Spleen (tissue), 11 donors: ENCODE measurements at regions not wholly inside any gene's neighbourhood (a gene's known extent, or its start where the extent isn't known, plus 50 kb on each side); places are given as distances from the start of the nearest gene placed in this dataset.

Source experiments
- DNase-seq: peaks from one replicate; pipeline ENCODE4 v3.0.0-alpha.2; 2020
- H3K27ac ChIP-seq, 8 donors: fragments of 200-600 bp; sonication (generic) in 7 of 8; 1 replicate in 4 of 8; 2 replicates in 4 of 8; pipeline versions ENCODE4 v1.5.0 to v1.8.0; 2016 to 2021; ENCODE audit warnings: inconsistent platforms in 4 of 8, mild to moderate bottlenecking in 4 of 8, moderate library complexity in 1 of 8
- H3K27me3 ChIP-seq, 7 donors: fragments of 200-600 bp; sonication (generic) in 6 of 7; replicated peaks in 1 of 7; 1 replicate in 4 of 7; 2 replicates in 3 of 7; pipeline versions ENCODE4 v1.5.0 to v1.8.0; 2016 to 2021; ENCODE audit warnings: inconsistent platforms in 3 of 7, mild to moderate bottlenecking in 1 of 7
- H3K36me3 ChIP-seq, 6 donors: fragments of 200-600 bp; sonication (generic) in 5 of 6; 1 replicate in 4 of 6; 2 replicates in 2 of 6; pipeline versions ENCODE4 v1.5.0 to v1.8.0; 2016 to 2021; ENCODE audit warnings: inconsistent platforms in 2 of 6
- H3K4me1 ChIP-seq, 6 donors: fragments of 200-600 bp; sonication (generic) in 5 of 6; 1 replicate in 3 of 6; 2 replicates in 3 of 6; pipeline versions ENCODE4 v1.5.0 to v1.8.0; 2016 to 2021; ENCODE audit warnings: inconsistent platforms in 3 of 6
- H3K4me3 ChIP-seq, 8 donors: fragments of 200-600 bp; sonication (generic) in 7 of 8; 1 replicate in 4 of 8; 2 replicates in 4 of 8; pipeline versions ENCODE4 v1.5.0 to v1.8.0; 2016 to 2021; ENCODE audit warnings: inconsistent platforms in 4 of 8, mild to moderate bottlenecking in 4 of 8, moderate library complexity in 2 of 8
- H3K9me3 ChIP-seq, 8 donors: fragments of 200-600 bp; sonication (generic) in 7 of 8; 1 replicate in 4 of 8; 2 replicates in 4 of 8; pipeline versions ENCODE4 v1.5.0 to v1.8.0; 2016 to 2021; ENCODE audit warnings: inconsistent platforms in 4 of 8
- CTCF ChIP-seq, 11 experiments: fragments of 200-600 bp in 7 of 11; fragments of 450-650 bp in 4 of 11; sonication (generic) in 4 of 11; IDR thresholded peaks in 8 of 11; conservative IDR thresholded peaks in 3 of 11; 1 replicate in 7 of 11; 2 replicates in 4 of 11; pipeline versions ENCODE4 v1.4.0 to v1.8.0; 2016 to 2021; ENCODE audit warnings: antibody characterized with exemption in 11 of 11, inconsistent platforms in 4 of 11, mild to moderate bottlenecking in 1 of 11
- POLR2A ChIP-seq, 3 donors: fragments of 450-650 bp; IDR thresholded peaks; one replicate each; pipeline ENCODE4 v1.5.1; 2017; ENCODE audit warnings: antibody characterized with exemption in 3 of 3, mild to moderate bottlenecking in 1 of 3
- POLR2AphosphoS5 ChIP-seq, 3 donors: sonication (generic); formaldehyde crosslinking; IDR thresholded peaks; one replicate each; pipeline ENCODE4 v1.5.1; 2017; ENCODE audit warnings: antibody characterized with exemption in 3 of 3
- WGBS, 5 donors: extraction: QIAGEN DNeasy Blood & Tissue Kit in 3 of 5; methylation state at CpG; one replicate each; pipeline versions ENCODE4 v1.1.5 to v1.1.7; 2013 to 2018; 5-methylcytosine and 5-hydroxymethylcytosine counted together
- intact Hi-C: fragments of 100-400 bp; cut with DNase I; formaldehyde crosslinking; loops from one replicate; pipeline ENCODE4 v1.15.0; 2023; ENCODE audit warnings: low total_unique reads
- donor health status: healthy with polysubstance abuse.
- donor health status: DM: no; HTN: no; CAD: no; lungs with moderate emphysema.
- donor health status: DM: no; HTN: no; CAD: no.
- donor health status: Bipolar disorder and iron deficiency.
- donor health status: healthy.
- donor health status: DM: no; HTN: no; CAD: no.
- donor health status: DM: yes; HTN: yes; CAD: no.

GRCh38 chr4:53902786-53903185, 161.6 kb downstream of the CHIC2 start:
- Histone ChIP-seq H3K4me3 (no peak overlapping the region), H3K36me3 (no peaks in the 10 kb centered on the region), H3K4me1 (peaks cover 0 to 21% (median 10%) of the 10 kb centered on the region in 6 donors), H3K27me3 (peaks cover 0 to 42% (median 9%) of the 10 kb centered on the region in 7 donors), H3K9me3 (no peaks in the 10 kb centered on the region), H3K27ac (no peak overlapping the region)
- intact Hi-C loops, result no loop called here
- no peak for DNase-seq
- no peak for TF ChIP-seq POLR2AphosphoS5 (IDR thresholded peaks at IDR 0.05)
- no peak for TF ChIP-seq POLR2A (IDR thresholded peaks at IDR 0.05)
- TF ChIP-seq CTCF (IDR thresholded peaks at IDR 0.05 in 8 of 11, conservative IDR thresholded peaks at IDR 0.05 in 3 of 11), result no peak
- WGBS, 5 donors, result 64 to 89% (median 80%) methylated on average over 2 of the region's 2 CpGs

- no peak for DNase-seq
- Histone ChIP-seq H3K9me3 (no peaks in the 10 kb centered on the region), H3K4me3 (no peak overlapping the region), H3K36me3 (no peaks in the 10 kb centered on the region), H3K4me1 (peaks cover 0 to 3% (median under 1%) of the 10 kb centered on the region in 6 donors), H3K27me3 (peaks cover 0 to 16% (median 1%) of the 10 kb centered on the region in 7 donors), H3K27ac (peak overlapping the region in 7 of 8 donors; percentile 30 to 66 (median 54))
- WGBS, 5 donors, result 71 to 86% (median 78%) methylated on average over 3 of the region's 3 CpGs
- TF ChIP-seq CTCF (IDR thresholded peaks at IDR 0.05 in 8 of 11, conservative IDR thresholded peaks at IDR 0.05 in 3 of 11) (no peak), POLR2A (IDR thresholded peaks at IDR 0.05) (no peak), POLR2AphosphoS5 (IDR thresholded peaks at IDR 0.05) (no peak)
- intact Hi-C loops, result no loop called here
Observed at GRCh38 chr4:53900271-53900649, 164.1 kb downstream of the CHIC2 start.

- intact Hi-C loops, result no loop called here
- no peak overlapping the region for H3K4me3 ChIP-seq
- no peak for DNase-seq
- H3K36me3 ChIP-seq, result no peaks in the 10 kb centered on the region
- no peaks in the 10 kb centered on the region for H3K9me3 ChIP-seq
- H3K27ac ChIP-seq, result peak overlapping the region in 7 of 8 donors; percentile 30 to 66 (median 54)
- no peak for TF ChIP-seq POLR2A (IDR thresholded peaks at IDR 0.05)
- peak in 1 of 3 donors; percentile 54 for TF ChIP-seq POLR2AphosphoS5 (IDR thresholded peaks at IDR 0.05)
- TF ChIP-seq CTCF (IDR thresholded peaks at IDR 0.05 in 8 of 11, conservative IDR thresholded peaks at IDR 0.05 in 3 of 11), result no peak
- H3K27me3 ChIP-seq, result peaks cover 0 to 13% (median 0%) of the 10 kb centered on the region in 7 donors
- H3K4me1 ChIP-seq, result no peaks in the 10 kb centered on the region
- 20 to 41% (median 36%) methylated on average over 9 of the region's 9 CpGs for WGBS, 5 donors
Observed at GRCh38 chr4:53899586-53900270, 164.7 kb downstream of the CHIC2 start.

GRCh38 chr4:53895137-53895536, 169.3 kb downstream of the CHIC2 start:
- TF ChIP-seq POLR2AphosphoS5 (IDR thresholded peaks at IDR 0.05), result no peak
- no peaks in the 10 kb centered on the region for H3K4me1 ChIP-seq
- no peaks in the 10 kb centered on the region for H3K9me3 ChIP-seq
- no peaks in the 10 kb centered on the region for H3K36me3 ChIP-seq
- WGBS, 5 donors, result 89 to 93% (median 91%) methylated on average over 3 of the region's 3 CpGs
- no peak overlapping the region for H3K4me3 ChIP-seq
- DNase-seq, result no peak
- intact Hi-C loops, result no loop called here
- no peak overlapping the region for H3K27ac ChIP-seq
- peaks cover 0 to 4% (median 0%) of the 10 kb centered on the region in 7 donors for H3K27me3 ChIP-seq
